BLaER1 (cell line): ENCODE measurements at regions not wholly inside any gene's neighbourhood (a gene's known extent, or its start where the extent isn't known, plus 50 kb on each side); places are given as distances from the start of the nearest gene placed in this dataset.
"Not testable (repeated sequence)": the region's sequence is repeated elsewhere in the genome, so short reads cannot be mapped to it uniquely, and the experiment has no call there.

Experiments used
- H3K27ac ChIP-seq: shearing (Covaris generic); formaldehyde crosslinking; 2 replicates; pipeline ENCODE4 v1.8.1; 2022
- H3K27me3 ChIP-seq: shearing (Covaris generic); formaldehyde crosslinking; 2 replicates; pipeline ENCODE4 v1.8.1; 2022
- H3K36me3 ChIP-seq: shearing (Covaris generic); formaldehyde crosslinking; 2 replicates; pipeline ENCODE4 v1.8.1; 2022
- H3K4me1 ChIP-seq: shearing (Covaris generic); formaldehyde crosslinking; 2 replicates; pipeline ENCODE4 v1.8.1; 2022
- H3K4me2 ChIP-seq: shearing (Covaris generic); formaldehyde crosslinking; 2 replicates; pipeline ENCODE4 v1.8.1; 2022
- H3K4me3 ChIP-seq: shearing (Covaris generic); formaldehyde crosslinking; 2 replicates; pipeline ENCODE4 v1.8.1; 2022
- H3K9ac ChIP-seq: shearing (Covaris generic); formaldehyde crosslinking; 2 replicates; pipeline ENCODE4 v1.8.1; 2022
- H3K9me3 ChIP-seq: shearing (Covaris generic); formaldehyde crosslinking; 2 replicates; pipeline ENCODE4 v1.8.1; 2022
- H4K20me1 ChIP-seq: shearing (Covaris generic); formaldehyde crosslinking; 2 replicates; pipeline ENCODE4 v1.8.1; 2022
- Cebpa-rat ChIP-seq: shearing (Covaris generic); IDR thresholded peaks from 2 replicates; pipeline ENCODE4 v1.8.1; 2022

DNA sequence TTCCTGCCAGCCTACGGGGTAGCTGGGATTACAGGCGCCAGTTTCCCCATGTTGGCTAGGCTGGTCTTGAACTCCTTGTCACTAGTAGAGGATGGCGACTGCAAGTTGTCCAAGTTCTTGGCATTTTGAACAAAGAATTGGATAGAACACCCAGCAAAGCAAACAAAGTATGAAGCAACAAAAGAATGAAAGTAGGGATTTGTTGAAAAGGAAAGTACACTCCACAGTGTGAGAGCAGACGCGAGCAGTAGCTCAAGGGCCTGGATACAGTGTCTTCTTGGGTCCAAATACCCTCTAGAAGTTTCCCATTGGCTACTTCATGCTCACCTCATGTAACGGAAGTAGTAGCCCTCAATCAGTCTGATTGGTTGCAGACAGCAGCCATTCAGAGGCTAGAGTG lies 152.2 kb downstream of the CCER1 start:
- H3K27me3 ChIP-seq: no peaks in the 10 kb centered on the region
- no peak overlapping the region for H3K4me2 ChIP-seq
- H3K36me3 ChIP-seq: no peaks in the 10 kb centered on the region
- TF ChIP-seq Cebpa-rat: no peak
- H3K9me3 ChIP-seq: no peaks in the 10 kb centered on the region
- H3K27ac ChIP-seq: no peak overlapping the region
- H3K9ac ChIP-seq: no peak overlapping the region
- no peak overlapping the region for H3K4me3 ChIP-seq
- H4K20me1 ChIP-seq: no peaks in the 10 kb centered on the region
- no peaks in the 10 kb centered on the region for H3K4me1 ChIP-seq

- H3K36me3 ChIP-seq: no peaks in the 10 kb centered on the region
- H3K27ac ChIP-seq: no peak overlapping the region
- no peaks in the 10 kb centered on the region for H3K27me3 ChIP-seq
- no peak overlapping the region for H3K9ac ChIP-seq
- TF ChIP-seq Cebpa-rat: no peak
- no peak overlapping the region for H3K4me2 ChIP-seq
- no peaks in the 10 kb centered on the region for H3K4me1 ChIP-seq
- no peaks in the 10 kb centered on the region for H3K9me3 ChIP-seq
- no peaks in the 10 kb centered on the region for H4K20me1 ChIP-seq
- no peak overlapping the region for H3K4me3 ChIP-seq
These were observed 153.2 kb downstream of the CCER1 start for GRCh38 chr12:90801776-90802175.

GRCh38 chr12:90794212-90794611 lies 160.8 kb downstream of the CCER1 start:
- Histone ChIP-seq H3K4me3 (no peak overlapping the region), H4K20me1 (no peaks in the 10 kb centered on the region), H3K4me1 (no peaks in the 10 kb centered on the region), H3K27me3 (no peaks in the 10 kb centered on the region), H3K27ac (no peak overlapping the region), H3K36me3 (no peaks in the 10 kb centered on the region), H3K9ac (no peak overlapping the region), H3K9me3 (no peaks in the 10 kb centered on the region), H3K4me2 (no peak overlapping the region)
- TF ChIP-seq Cebpa-rat: no peak

DNA sequence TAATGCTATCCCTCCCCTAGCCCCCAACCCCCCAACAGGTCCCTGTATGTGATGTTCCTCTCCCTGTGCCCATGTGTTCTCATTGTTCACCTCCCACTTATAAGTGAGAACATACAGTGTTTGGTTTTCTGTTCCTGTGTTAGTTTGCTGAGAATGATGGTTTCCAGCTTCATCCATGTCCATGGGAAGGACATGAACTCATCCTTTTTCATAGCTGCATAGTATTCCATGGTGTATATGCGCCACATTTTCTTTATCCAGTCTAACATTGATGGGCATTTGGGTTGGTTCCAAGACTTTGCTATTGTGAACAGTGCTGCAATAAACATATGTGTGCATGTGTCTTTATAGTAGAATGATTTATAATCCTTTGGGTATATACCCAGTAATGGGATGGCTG lies 162.3 kb downstream of the CCER1 start:
- not testable (repeated sequence) for H3K9me3 ChIP-seq, H3K4me2 ChIP-seq, H3K27ac ChIP-seq, H4K20me1 ChIP-seq, H3K4me1 ChIP-seq, H3K27me3 ChIP-seq, H3K4me3 ChIP-seq, H3K36me3 ChIP-seq, H3K9ac ChIP-seq

GRCh38 chr12:90791445-90791844 lies 163.5 kb downstream of the CCER1 start:
- H4K20me1 ChIP-seq: no peaks in the 10 kb centered on the region
- no peaks in the 10 kb centered on the region for H3K4me1 ChIP-seq
- TF ChIP-seq Cebpa-rat: no peak

GRCh38 chr12:90790747-90791146 lies 164.2 kb downstream of the CCER1 start:
- no peak overlapping the region for H3K27ac ChIP-seq
- H3K27me3 ChIP-seq: no peaks in the 10 kb centered on the region
- no peak for TF ChIP-seq Cebpa-rat

More at GRCh38 chr12:90791445-90791844, 163.5 kb downstream of the CCER1 start:
- Histone ChIP-seq H3K27me3 (no peaks in the 10 kb centered on the region), H3K9ac (no peak overlapping the region), H3K4me3 (no peak overlapping the region), H3K27ac (no peak overlapping the region), H3K9me3 (no peaks in the 10 kb centered on the region), H3K36me3 (no peaks in the 10 kb centered on the region), H3K4me2 (no peak overlapping the region)

GRCh38 chr12:90773491-90773890 lies 181.5 kb downstream of the CCER1 start:
- H4K20me1 ChIP-seq: no peaks in the 10 kb centered on the region
- no peak overlapping the region for H3K9ac ChIP-seq
- no peaks in the 10 kb centered on the region for H3K27me3 ChIP-seq
- H3K4me2 ChIP-seq: no peak overlapping the region
- H3K36me3 ChIP-seq: no peaks in the 10 kb centered on the region
- no peak overlapping the region for H3K4me3 ChIP-seq
- H3K9me3 ChIP-seq: no peaks in the 10 kb centered on the region
- no peak overlapping the region for H3K27ac ChIP-seq
- H3K4me1 ChIP-seq: no peaks in the 10 kb centered on the region
- no peak for TF ChIP-seq Cebpa-rat

More at GRCh38 chr12:90790747-90791146, 164.2 kb downstream of the CCER1 start:
- Histone ChIP-seq H3K36me3 (no peaks in the 10 kb centered on the region), H3K9ac (no peak overlapping the region), H3K4me3 (no peak overlapping the region), H3K4me2 (no peak overlapping the region), H4K20me1 (no peaks in the 10 kb centered on the region), H3K4me1 (no peaks in the 10 kb centered on the region), H3K9me3 (no peaks in the 10 kb centered on the region; the same call in 1 of the 2 replicates)

DNA sequence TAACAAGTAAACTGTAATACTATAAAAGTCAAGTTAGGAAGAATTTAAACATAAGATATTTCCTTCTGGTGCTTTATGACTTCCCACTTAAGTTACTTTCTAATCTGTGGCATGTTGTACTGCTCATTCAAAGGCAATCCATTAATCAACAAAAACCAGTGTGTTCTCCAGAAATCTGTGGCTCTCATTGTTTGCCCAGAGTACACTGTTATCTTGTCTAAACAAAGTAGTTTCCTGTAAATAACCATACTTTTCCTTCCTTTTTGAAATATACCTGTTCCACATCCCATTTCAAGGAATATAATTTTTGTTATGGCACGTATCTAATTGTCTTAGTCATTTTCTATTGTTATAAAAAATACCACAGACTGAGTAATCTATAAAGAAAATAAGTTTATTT lies 184.1 kb downstream of the CCER1 start:
- Histone ChIP-seq H4K20me1 (no peaks in the 10 kb centered on the region), H3K4me1 (no peaks in the 10 kb centered on the region), H3K9ac (no peak overlapping the region), H3K27ac (no peak overlapping the region), H3K27me3 (no peaks in the 10 kb centered on the region), H3K4me2 (no peak overlapping the region), H3K9me3 (no peaks in the 10 kb centered on the region), H3K4me3 (no peak overlapping the region), H3K36me3 (no peaks in the 10 kb centered on the region)
- TF ChIP-seq Cebpa-rat: no peak

DNA sequence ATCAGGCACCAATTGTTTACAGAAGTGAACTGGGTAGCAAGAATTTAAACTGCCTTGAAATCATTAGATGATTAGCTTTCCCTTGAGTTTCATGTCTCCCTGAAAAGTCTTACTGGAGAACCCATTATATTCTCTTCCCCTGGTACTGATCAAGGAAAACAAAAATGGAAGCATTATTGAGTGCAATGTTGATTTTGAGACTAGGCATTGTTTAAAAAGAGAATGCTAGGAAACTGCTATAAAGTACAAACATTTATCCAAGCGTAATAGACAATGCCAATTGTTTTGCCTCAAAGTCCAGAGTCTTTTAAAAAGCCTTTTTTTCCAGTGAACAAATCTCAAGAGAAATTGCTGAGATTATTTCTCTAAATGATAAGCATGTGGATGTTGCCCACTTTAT lies 197.0 kb downstream of the CCER1 start:
- H3K9me3 ChIP-seq: no peaks in the 10 kb centered on the region
- H3K4me3 ChIP-seq: no peak overlapping the region
- H4K20me1 ChIP-seq: no peaks in the 10 kb centered on the region
- no peaks in the 10 kb centered on the region for H3K4me1 ChIP-seq
- TF ChIP-seq Cebpa-rat: no peak
- H3K36me3 ChIP-seq: no peaks in the 10 kb centered on the region
- H3K27ac ChIP-seq: no peak overlapping the region
- H3K27me3 ChIP-seq: no peaks in the 10 kb centered on the region
- H3K9ac ChIP-seq: no peak overlapping the region
- no peak overlapping the region for H3K4me2 ChIP-seq

DNA sequence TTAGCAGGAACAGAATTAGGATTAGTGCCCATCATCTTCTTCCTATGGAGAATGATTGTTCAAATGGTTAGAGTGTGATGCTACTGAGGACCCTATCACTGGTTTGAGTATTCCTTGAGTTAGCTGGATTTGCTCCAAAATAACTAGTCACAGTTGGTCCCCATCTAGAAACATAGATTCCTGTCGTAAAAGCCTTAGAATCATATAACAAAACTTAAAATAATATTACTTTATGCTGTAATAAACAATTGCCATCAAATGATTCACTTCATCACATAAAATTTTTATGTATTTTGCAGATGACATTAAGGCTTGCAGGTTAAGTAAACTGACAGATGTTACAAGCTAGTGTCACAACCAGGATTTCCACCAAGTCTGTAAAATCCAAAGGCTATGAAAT lies 209.8 kb downstream of the CCER1 start:
- TF ChIP-seq Cebpa-rat: no peak
- Histone ChIP-seq H3K27ac (no peak overlapping the region), H3K4me3 (no peak overlapping the region), H3K36me3 (no peaks in the 10 kb centered on the region), H4K20me1 (no peaks in the 10 kb centered on the region), H3K27me3 (no peaks in the 10 kb centered on the region), H3K4me2 (no peak overlapping the region), H3K9ac (no peak overlapping the region), H3K9me3 (no peaks in the 10 kb centered on the region), H3K4me1 (no peaks in the 10 kb centered on the region)

DNA sequence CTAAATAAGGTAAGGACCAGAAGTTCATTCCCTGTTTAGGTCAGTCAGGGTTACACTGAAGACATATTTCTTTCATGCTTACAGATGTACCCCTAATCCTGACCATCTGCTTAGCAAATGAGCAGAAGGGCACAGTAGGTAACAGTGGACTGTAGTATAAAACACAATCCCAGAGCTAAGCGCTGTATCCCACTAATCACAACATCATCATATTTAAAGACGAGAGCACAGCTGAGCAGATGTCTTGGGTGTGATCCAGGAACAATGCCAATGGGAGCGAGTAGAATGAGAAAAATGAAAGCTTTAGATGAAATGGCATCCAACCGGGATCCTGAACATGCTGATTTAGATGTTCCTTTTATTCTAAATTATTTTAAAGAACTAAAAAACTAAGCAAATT lies 213.4 kb downstream of the CCER1 start:
- no peak overlapping the region for H3K4me3 ChIP-seq
- no peak for TF ChIP-seq Cebpa-rat
- H3K27me3 ChIP-seq: no peaks in the 10 kb centered on the region
- no peaks in the 10 kb centered on the region for H3K4me1 ChIP-seq
- no peak overlapping the region for H3K9ac ChIP-seq
- H3K27ac ChIP-seq: no peak overlapping the region
- no peaks in the 10 kb centered on the region for H3K36me3 ChIP-seq
- no peak overlapping the region for H3K4me2 ChIP-seq
- H3K9me3 ChIP-seq: no peaks in the 10 kb centered on the region
- no peaks in the 10 kb centered on the region for H4K20me1 ChIP-seq
